HepG2 (cell line): ENCODE measurements at regions not wholly inside any gene's neighbourhood (a gene's known extent, or its start where the extent isn't known, plus 50 kb on each side); places are given as distances from the start of the nearest gene placed in this dataset.

Experiments used
- ATAC-seq: fragments of 200-7000 bp; cut with Tn5 transposase; 3 replicates; pipeline ENCODE4 v1.9.1; 2020; ENCODE audit warnings: mild to moderate bottlenecking, moderate library complexity
- BruUV-seq: library from RNA; stranded (reverse); fragments of 400-500 nt; replicated peaks from 2 replicates; lab custom pipeline; 2021; lab: Mats Ljungman, UMichigan
- CTCF ChIA-PET: fragments of 300-600 bp; formaldehyde crosslinking; extraction: SDS; loops from one replicate; lab custom pipeline; 2021; ENCODE audit warnings: low total read pairs, inconsistent platforms, low intra/inter-chr PET ratio; lab: Yijun Ruan, JAX
- POLR2A ChIA-PET: fragments of 350-600 bp; sonication (Branson Sonifier 250); formaldehyde crosslinking; loops from one replicate; lab custom pipeline; 2020; ENCODE audit warnings: antibody characterized with exemption, inconsistent platforms; lab: Yijun Ruan, JAX
- DNase-seq: peaks from one replicate; pipeline ENCODE4 v3.0.0-alpha.2; 2015; ENCODE audit warnings: low spot score
- FAIRE-seq: peaks from 3 replicates; lab custom pipeline; 2011; peaks lifted over from hg19 to GRCh38; lab: Jason Lieb, UNC
- H2AFZ ChIP-seq: one replicate; pipeline ENCODE4 v1.6.1; 2011; ENCODE audit warnings: low read length, inconsistent platforms
- H3K27ac ChIP-seq: fragments of 300-600 bp; 3 replicates; pipeline ENCODE4 v1.8.0; 2011; ENCODE audit warnings: mixed run types, mild to moderate bottlenecking, mixed read lengths, low read length, inconsistent platforms; ENCODE audit not compliant: insufficient read depth; ENCODE audit errors: extremely low read length
- H3K27me3 ChIP-seq, 2 experiments: fragments of 200-600 bp in 1 of 2; 2 replicates in 1 of 2; 3 replicates in 1 of 2; pipeline versions ENCODE4 v1.6.0 to v1.8.0; 2011; ENCODE audit warnings: low read length in 2 of 2, mild to moderate bottlenecking in 2 of 2, moderate library complexity in 2 of 2, inconsistent platforms in 1 of 2; ENCODE audit not compliant: insufficient read depth in 2 of 2, control insufficient read depth in 1 of 2
- H3K36me3 ChIP-seq, 2 experiments: fragments of 200-600 bp in 1 of 2; replicated peaks in 1 of 2; 2 replicates in 1 of 2; 3 replicates in 1 of 2; pipeline versions ENCODE4 v1.5.1 to v1.8.0; 2011; ENCODE audit warnings: low read length in 2 of 2, inconsistent platforms in 1 of 2; ENCODE audit not compliant: insufficient read depth in 2 of 2, control insufficient read depth in 1 of 2
- H3K4me1 ChIP-seq: 2 replicates; pipeline ENCODE4 v1.5.1; 2012; ENCODE audit warnings: low read length, inconsistent platforms; ENCODE audit not compliant: insufficient read depth
- H3K4me2 ChIP-seq: 2 replicates; pipeline ENCODE4 v1.6.0; 2011; ENCODE audit warnings: low read depth, low read length, inconsistent platforms
- H3K4me3 ChIP-seq, 3 experiments: fragments of 200-600 bp in 1 of 3; sonication (generic), shearing (Covaris generic) in 1 of 3; replicated peaks in 1 of 3; 2 replicates each; pipeline ENCODE4 v1.5.1; 2011 to 2016; ENCODE audit warnings: low read length in 3 of 3, inconsistent platforms in 2 of 3, low read depth in 2 of 3, mild to moderate bottlenecking in 2 of 3, control low read depth in 1 of 3, mixed read lengths in 1 of 3; ENCODE audit not compliant: insufficient read depth in 1 of 3
- H3K79me2 ChIP-seq: one replicate; pipeline ENCODE4 v1.6.1; 2011; ENCODE audit warnings: low read length, inconsistent platforms; ENCODE audit not compliant: insufficient read depth
- H3K9ac ChIP-seq: 2 replicates; pipeline ENCODE4 v1.6.0; 2011; ENCODE audit warnings: mild to moderate bottlenecking, low read depth, low read length, inconsistent platforms; ENCODE audit not compliant: insufficient read depth
- H3K9me3 ChIP-seq: 2 replicates; pipeline ENCODE4 v1.5.1; 2012; ENCODE audit warnings: mild to moderate bottlenecking, low read length
- H4K20me1 ChIP-seq: 2 replicates; pipeline ENCODE4 v1.6.0; 2011; ENCODE audit warnings: inconsistent platforms, mild to moderate bottlenecking, low read length, moderate library complexity; ENCODE audit not compliant: insufficient read depth
- FOSL2 ChIP-seq: sonication (generic); formaldehyde crosslinking; IDR thresholded peaks from 2 replicates; pipeline ENCODE4 v1.4.0; 2020; ENCODE audit warnings: missing genetic modification reagents
- SRY ChIP-seq: sonication (generic); formaldehyde crosslinking; IDR thresholded peaks from 2 replicates; pipeline ENCODE4 v1.8.0; 2022; ENCODE audit warnings: mild to moderate bottlenecking, missing genetic modification reagents
- ZNF530 ChIP-seq: sonication (generic); formaldehyde crosslinking; IDR thresholded peaks from 2 replicates; pipeline ENCODE4 v1.5.0; 2020; ENCODE audit warnings: low read depth, mild to moderate bottlenecking, missing genetic modification reagents
- WGBS: methylation state at CpG from one replicate; pipeline ENCODE4 v1.1.6; 2017; ENCODE audit warnings: low lambda C conversion rate; 5-methylcytosine and 5-hydroxymethylcytosine counted together
- in situ Hi-C: cut with HindIII; loops from 2 replicates; pipeline ENCODE4 v1.10.0; 2017; ENCODE audit warnings: low pct_unique_long_range_greater_than_20kb; ENCODE audit not compliant: extremely low pct_ligation_motif_present
- intact Hi-C: fragments of 100-400 bp; cut with micrococcal nuclease; formaldehyde crosslinking; loops from one replicate; pipeline ENCODE4 v1.10.0; 2022; ENCODE audit not compliant: unreplicated experiment

DNA sequence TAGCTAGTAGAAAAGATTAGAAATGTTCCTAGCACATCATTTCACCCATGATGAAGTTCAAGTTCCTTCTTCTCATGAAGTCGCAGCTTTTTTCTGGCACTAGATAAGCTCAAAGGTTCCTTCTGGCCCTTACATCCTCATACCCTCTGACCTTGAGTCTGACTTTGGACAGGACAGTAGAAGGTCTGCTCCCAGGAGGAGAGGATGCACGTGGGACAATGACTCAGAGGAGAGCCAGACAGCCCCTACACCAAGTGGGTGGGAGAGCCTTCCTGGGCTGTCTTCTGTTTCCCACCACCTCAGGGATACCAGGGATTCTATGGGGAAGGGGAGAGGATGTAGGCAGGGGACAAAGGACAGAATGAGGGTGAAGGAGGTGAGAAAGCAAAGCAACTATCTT, 86.0 kb downstream of the HHIPL2 start:
- Histone ChIP-seq H2AFZ (no peak overlapping the region), H3K36me3 (no peaks in the 10 kb centered on the region), H3K79me2 (no peaks in the 10 kb centered on the region), H3K27me3 (peaks cover 0 to 1% of the 10 kb centered on the region in 2 experiments; a peak in 1 of 5 replicates), H3K4me3 (no peak overlapping the region), H3K9me3 (peaks cover 14% of the 10 kb centered on the region), H4K20me1 (no peaks in the 10 kb centered on the region), H3K9ac (no peak overlapping the region), H3K4me1 (peaks cover 30% of the 10 kb centered on the region), H3K27ac (no peak overlapping the region), H3K4me2 (no peak overlapping the region)
- intact Hi-C loops (loop anchor here (10.0 kb wide), 1 partner anchor 717 kb away; the partner anchor contains the start of gene DUSP10), in situ Hi-C loops (loop anchor here (10.0 to 25.0 kb wide), 3 partner anchors 253 to 717 kb away; partner anchors contain the start of genes AIDA, BROX and DUSP10)
- 46% methylated on average over 2 of the region's 2 CpGs for WGBS
- no peak for FAIRE-seq
- ChIA-PET POLR2A (no interaction called here), CTCF (no interaction called here)
- TF ChIP-seq ZNF530 (CRISPR knock-in tag): no peak
- TF ChIP-seq FOSL2: 0 out of 2 replicates have a peak, but pooled peaks have one; percentile 6
- no TSS peak for BruUV-seq
- DNase-seq: no peak
- ATAC-seq: no peak

DNA sequence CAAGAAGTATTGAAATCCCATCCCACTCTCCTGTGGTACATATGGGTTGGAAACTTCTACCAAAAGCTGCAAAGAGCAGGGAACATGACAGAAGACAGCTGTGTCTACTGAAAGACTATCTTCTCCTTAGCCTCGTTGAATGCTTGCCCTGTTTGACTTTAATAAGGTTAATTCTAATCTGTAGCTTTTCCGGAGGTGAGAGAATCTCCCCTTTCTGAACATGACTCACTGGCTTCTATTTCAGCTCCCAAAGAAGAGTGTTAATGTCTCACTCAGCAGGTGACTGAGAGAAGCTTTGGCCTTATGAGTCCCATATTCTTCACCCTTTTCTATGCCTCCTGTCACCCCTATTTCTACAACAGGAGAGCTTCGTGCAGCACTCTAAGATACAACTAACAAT, 88.3 kb downstream of the HHIPL2 start:
- H4K20me1 ChIP-seq: no peaks in the 10 kb centered on the region
- H3K4me2 ChIP-seq: no peak overlapping the region
- ATAC-seq (no peak), DNase-seq (no peak), FAIRE-seq (no peak)
- peaks cover 17% of the 10 kb centered on the region for H3K9me3 ChIP-seq
- no peak overlapping the region for H3K4me3 ChIP-seq
- no peak overlapping the region for H3K9ac ChIP-seq
- no peaks in the 10 kb centered on the region for H3K79me2 ChIP-seq
- no peaks in the 10 kb centered on the region for H3K36me3 ChIP-seq
- in situ Hi-C loops (loop anchor here (5.0 to 25.0 kb wide), 4 partner anchors 255 to 715 kb away; partner anchors contain the start of genes AIDA, BROX and DUSP10), intact Hi-C loops (loop anchor here (5.0 to 10.0 kb wide), 2 partner anchors 715 to 1197 kb away; partner anchors contain the start of gene DUSP10)
- H2AFZ ChIP-seq: no peak overlapping the region
- ChIA-PET CTCF (no interaction called here), POLR2A (no interaction called here)
- H3K4me1 ChIP-seq: peaks cover 24% of the 10 kb centered on the region
- no peak overlapping the region for H3K27ac ChIP-seq
- TF ChIP-seq SRY (CRISPR knock-in tag): no peak
- no TSS peak for BruUV-seq
- peaks cover 0 to 1% of the 10 kb centered on the region in 2 experiments; a peak in 1 of 5 replicates for H3K27me3 ChIP-seq
- WGBS: 0% methylated on average over 3 of the region's 3 CpGs
